Endometrial microvascular endothelial cells (primary cell): ENCODE measurements at regions not wholly inside any gene's neighbourhood (a gene's known extent, or its start where the extent isn't known, plus 50 kb on each side); places are given as distances from the start of the nearest gene placed in this dataset.

ENCODE experiments used
- in situ Hi-C: cut with HindIII; loops from 2 replicates; pipeline ENCODE4 v1.10.0; 2017; ENCODE audit warnings: low sequenced_read_pairs, low pct_unique_long_range_greater_than_20kb; ENCODE audit errors: inconsistent ontology term

DNA sequence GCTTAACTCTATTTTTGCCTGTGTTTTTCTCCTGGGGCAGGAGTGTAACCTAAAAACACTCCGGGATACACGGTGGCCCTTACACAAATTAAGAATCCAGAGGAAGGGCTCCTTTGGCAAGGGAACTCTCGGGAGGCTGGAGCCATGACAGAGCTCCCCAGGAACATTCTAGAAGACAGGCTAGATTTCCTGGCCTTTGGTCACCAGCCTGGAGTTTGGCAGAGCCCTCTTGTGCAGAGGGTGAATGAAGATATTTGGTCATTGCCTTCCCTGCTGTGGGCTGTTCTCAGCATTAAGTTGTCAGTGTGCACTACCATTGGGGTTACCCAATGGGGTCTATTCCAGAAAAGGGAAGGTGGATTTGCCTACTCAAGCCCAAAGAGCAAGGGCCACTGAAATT lies 53.8 kb upstream of the LNX1 start:
- in situ Hi-C loops = no loop called here

DNA sequence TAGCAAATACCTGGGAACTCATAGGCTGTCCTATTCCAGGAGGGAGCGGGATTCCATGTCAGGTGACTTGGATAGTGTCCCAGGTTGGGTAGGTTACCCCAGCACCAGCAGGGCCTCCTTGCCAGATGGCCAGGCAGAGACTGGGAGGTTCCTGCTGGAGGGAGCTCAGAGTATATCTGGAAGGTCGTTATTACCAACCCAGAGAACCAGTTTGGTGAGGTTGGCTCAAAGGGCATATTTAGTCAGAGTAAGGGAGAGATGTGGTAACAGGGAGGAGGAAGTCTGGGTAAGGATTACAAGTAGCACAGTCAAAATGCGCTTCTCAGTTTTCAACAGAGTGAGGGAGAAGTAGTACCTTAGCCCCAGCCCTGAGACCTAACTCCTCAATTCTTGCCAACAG lies 53.3 kb upstream of the LNX1 start:
- in situ Hi-C loops = no loop called here
